NCI-H82 treated with DMSO at 0.1 percent for 48 hours (cell line): ENCODE measurements at regions not wholly inside any gene's neighbourhood (a gene's known extent, or its start where the extent isn't known, plus 50 kb on each side); places are given as distances from the start of the nearest gene placed in this dataset.

Source experiments
- DNase-seq: peaks from one replicate; lab custom pipeline; 2025; ENCODE audit not compliant: unreplicated experiment; lab: John Stamatoyannopoulos, UW

GRCh38 chr6:154561750-154562149, 51.3 kb upstream of the CNKSR3 start:
- no peak for DNase-seq

DNA sequence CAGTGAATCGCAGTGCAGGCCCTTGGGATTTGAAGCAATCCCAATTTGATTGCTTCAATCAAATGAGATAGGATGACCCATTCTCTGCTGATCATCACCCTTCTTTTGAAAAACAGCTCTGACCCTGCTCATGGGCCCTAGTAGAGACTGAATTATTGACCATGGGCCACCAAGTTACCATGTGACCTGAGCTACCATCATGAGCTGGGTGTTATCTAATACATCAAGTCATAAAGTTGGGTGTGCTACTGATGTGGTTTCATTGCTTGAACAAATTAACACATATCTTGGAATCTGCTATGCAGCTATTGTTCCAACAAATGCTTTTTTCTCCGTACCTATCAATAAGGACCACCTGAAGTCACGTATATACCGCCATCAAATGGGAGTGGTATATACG, 54.8 kb upstream of the CNKSR3 start:
- no peak for DNase-seq

DNA sequence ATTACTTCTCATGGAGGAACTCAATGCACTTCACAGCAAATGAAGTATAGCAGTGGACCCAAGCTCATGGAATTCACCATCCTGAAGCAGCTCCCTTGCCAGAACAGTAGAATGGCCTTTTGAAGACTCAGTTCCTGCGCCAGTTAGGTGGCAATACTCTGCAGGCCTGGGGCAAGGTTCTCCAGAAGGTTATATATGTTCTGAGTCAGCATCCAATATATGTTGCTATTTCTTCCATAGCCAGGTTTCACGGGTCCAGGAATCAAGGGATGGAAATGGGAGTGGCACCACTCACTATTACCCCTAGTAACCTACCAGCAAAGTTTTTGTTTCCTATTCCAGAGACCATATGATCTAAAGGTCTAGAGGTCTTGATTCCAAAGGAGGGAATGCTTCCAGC, 56.4 kb upstream of the CNKSR3 start:
- DNase-seq: no peak

GRCh38 chr6:154567695-154568220, 57.3 kb upstream of the CNKSR3 start:
- DNase-seq: no peak

- peak; percentile 24 for DNase-seq
These were observed 58.8 kb upstream of the CNKSR3 start for GRCh38 chr6:154569156-154569862.

DNA sequence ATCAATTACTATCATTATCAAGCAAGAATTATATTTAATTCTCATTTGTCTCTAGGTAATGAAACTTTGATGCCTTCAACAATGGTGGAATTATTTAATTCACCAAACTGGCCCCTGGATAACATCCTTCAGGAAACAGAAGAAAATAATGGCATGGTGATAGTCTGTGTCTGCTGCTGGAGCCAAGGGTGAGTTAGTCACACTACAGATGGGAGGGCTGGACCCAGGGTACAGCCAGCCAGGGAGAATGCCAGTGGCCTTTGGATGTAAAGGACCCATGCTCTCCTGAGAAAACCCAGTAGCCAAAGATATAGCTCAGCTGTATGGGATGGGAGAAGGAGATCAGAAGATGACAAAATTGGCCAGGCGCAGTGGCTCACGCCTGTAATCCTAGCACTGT, 60.0 kb upstream of the CNKSR3 start:
- DNase-seq: no peak

DNA sequence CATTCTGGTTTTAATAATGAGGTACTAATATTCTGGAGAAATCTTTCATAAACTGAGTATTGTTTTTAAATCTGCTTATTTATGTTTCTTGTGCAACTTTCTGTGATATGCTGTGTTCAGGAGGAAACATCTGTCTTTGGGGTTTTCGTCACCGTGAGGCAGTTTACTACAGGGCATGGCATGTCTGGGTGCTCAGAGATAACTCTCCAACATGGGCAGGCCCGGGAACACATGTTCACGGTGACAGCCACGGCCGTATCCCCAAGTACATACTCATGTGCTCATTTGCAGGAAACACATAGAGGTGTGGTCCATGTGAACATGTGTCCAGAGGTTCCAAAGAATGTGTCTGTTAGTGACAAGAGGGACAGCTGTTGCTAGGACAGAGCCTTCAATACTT, 62.1 kb upstream of the CNKSR3 start:
- DNase-seq: no peak

- no peak for DNase-seq
These were observed 67.6 kb upstream of the CNKSR3 start for GRCh38 chr6:154578004-154578559.

- DNase-seq: no peak
These were observed 68.6 kb upstream of the CNKSR3 start for GRCh38 chr6:154579046-154579445.

DNA sequence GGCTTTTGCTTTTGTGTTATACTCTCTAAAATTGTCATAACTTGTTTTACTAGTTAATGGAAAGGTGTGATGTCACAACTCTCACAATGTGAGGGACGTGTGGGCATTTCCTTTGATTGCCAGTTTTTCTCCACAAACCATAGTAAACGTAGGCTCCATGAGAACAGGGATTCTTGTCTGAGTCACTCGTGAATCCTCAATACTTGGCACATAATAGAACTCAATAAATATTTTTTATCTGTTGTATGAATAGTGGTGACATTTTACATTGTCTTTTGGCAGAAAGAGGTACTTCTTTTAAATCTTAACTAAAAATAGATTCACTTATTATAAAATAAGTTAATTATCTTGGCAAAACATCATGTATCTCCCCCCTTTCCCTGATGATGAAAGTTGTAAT, 69.0 kb upstream of the CNKSR3 start:
- no peak for DNase-seq

- DNase-seq: no peak
These were observed 70.1 kb upstream of the CNKSR3 start for GRCh38 chr6:154580397-154581135.

DNA sequence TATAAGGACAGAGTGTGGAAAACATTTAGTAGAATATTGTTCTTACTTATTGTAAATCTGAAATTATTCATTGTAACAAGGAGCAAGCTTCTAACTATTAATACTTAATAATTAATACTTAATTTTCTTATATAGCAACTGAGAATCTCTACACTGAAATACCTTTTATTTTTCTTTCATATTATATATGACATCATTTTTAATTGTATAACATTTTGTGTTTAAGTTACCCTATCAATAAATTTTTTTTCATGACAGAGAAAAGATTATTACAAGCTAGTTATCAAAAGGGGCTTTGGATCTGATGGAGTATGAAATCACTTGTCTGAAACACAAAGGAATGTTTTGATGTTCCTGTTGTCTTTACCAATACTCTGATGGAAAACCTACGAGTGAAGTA, 72.2 kb upstream of the CNKSR3 start:
- DNase-seq: no peak

DNA sequence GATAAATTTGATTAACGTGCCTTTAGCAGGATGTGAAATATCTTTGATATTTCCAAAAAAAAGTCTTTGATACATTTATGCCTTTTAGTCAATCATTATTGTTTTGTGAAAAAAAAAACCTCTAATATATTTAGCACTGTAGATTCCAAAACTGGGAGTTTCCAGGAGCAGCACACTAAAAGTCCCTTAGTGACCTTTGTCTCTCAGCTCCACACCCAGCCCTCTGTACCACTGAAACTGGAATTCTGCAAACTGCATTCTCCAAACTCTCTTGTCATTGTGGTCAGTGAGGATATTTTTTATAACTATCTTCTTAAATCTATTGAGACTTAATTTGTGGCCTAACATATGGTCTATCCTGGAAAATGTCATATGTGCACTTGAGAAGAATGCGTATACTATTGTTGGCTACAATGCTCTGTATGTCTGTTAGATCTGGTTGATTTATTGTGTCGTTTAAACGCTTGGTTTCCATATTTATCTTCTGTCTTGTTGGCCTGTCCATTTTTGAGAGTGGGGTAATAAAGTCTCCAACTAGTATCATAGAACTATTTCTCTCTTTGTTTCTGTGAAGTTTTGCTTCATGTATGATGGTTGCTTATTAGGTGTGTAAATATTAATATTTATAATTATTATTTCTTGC, 73.2 kb upstream of the CNKSR3 start:
- no peak for DNase-seq

- DNase-seq: no peak
These were observed 80.3 kb upstream of the CNKSR3 start for GRCh38 chr6:154590756-154591155.

DNA sequence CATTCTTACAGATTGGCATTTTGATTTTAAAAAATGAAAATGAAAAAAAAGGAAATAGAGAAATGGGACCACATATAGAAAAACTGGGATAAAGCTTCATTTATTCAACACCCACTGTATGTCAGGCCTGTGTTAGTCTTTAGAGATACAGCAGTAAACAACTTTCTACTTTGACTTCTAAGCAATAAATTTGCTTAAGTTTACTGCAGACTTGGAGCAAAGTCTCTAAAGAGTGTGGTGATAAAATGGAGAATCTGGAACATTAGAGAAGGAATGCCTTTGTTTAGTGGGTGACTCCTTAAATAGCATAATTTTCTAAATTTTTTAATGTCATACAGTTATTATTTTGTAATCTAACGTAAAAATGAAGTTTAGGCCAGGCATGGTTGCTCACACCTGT, 80.7 kb upstream of the CNKSR3 start:
- no peak for DNase-seq

DNA sequence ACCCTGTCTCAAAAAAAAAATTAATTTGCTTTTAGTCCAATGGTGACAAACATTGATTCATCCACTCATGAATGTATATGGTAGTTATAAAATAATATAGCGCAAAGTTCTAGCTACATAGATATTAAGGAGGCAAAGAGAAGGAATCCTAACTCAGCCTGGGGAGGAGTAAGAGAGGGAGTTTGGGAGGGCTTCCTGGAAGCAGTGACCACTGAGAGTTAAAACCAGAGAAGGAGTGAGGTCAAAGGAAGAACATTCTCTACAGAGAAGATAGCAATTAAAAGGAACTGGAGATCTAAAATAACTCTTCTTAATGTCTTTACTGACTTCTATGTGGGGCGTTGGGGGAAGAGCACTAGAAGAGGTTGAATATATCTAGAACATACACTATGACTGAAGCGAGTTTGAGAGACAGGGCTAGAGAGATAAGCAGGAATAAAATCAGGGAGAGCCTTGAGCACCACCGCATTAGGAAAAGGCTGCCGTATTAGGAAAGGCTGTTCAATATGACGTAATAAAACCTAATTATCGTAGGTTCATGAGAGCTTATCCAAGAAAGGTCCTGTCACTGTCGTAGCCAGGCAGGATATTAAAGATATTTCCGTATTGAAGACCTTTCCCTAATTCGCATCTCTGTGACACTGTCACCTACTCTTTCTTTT, 81.8 kb upstream of the CNKSR3 start:
- DNase-seq: no peak

GRCh38 chr6:154593122-154593521, 82.6 kb upstream of the CNKSR3 start:
- peak; percentile 52 for DNase-seq

DNA sequence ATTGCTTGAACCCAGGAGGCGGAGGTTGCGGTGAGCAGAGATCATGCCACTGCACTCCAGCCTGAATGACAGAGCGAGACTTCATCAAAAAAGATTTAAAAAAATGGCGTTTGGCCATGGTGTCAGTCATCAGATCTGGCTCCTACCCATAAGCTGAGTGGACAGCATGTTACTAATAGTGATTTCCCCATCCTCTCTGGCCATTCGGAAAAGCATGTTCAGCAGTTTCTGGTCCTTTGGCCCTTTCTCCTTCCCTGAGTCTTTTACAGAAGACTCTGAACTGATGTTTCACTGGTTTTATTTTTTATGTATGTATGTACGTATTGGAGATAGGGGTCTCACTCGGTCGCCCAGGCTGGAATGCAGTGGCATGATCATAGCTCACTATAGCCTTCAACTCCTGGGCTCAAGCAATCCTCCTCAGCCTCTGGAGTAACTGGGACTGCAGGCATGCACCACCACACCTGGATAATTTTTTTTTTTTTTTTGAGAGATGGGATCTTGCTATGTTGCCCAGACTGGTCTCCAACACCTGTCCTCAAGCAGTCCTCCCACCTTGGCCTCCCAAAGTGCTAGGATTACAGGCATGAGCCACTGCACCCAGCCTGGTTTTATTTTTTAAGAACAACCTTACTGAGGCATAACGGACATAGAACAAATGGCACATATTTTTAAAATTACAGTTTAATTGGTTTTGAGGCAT, 84.2 kb upstream of the CNKSR3 start:
- DNase-seq: no peak

GRCh38 chr6:154595538-154595937, 85.1 kb upstream of the CNKSR3 start:
- no peak for DNase-seq

- no peak for DNase-seq
These were observed 85.5 kb upstream of the CNKSR3 start for GRCh38 chr6:154596009-154596408.

DNA sequence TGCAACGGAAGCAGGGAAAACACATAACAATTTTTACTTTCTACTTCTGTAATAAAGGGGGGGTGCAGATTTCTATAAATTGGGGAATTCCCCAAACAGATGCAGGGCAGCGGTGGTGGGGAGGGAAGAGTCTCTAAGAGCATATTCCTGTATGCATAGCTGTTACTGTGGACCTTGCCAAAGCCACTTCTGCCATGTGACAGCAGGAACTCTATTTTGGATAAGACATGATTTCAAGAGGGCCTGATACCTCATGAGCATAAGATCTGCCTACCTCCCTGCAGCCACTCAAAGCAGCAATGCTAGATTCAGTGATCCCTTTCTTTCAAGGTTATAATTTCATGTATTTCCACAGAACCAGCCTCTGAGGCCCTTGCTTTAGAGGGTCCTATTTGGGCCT, 86.2 kb upstream of the CNKSR3 start:
- DNase-seq: no peak
